Astrocyte of the spinal cord (primary cell): ENCODE measurements at regions not wholly inside any gene's neighbourhood (a gene's known extent, or its start where the extent isn't known, plus 50 kb on each side); places are given as distances from the start of the nearest gene placed in this dataset.

Experiments used
- DNase-seq: peaks from one replicate; pipeline ENCODE4 v3.0.0; 2011; ENCODE audit warnings: low read depth, low spot score
- H3K4me3 ChIP-seq: 2 replicates; pipeline ENCODE4 v1.5.1; 2011; ENCODE audit warnings: low read depth, mild to moderate bottlenecking, low read length, moderate library complexity
- CTCF ChIP-seq: IDR thresholded peaks from 2 replicates; pipeline ENCODE4 v1.5.1; 2012; ENCODE audit warnings: low read depth, mild to moderate bottlenecking, low read length, inconsistent platforms
- in situ Hi-C: cut with HindIII; loops from 2 replicates; pipeline ENCODE4 v1.10.0; 2017; ENCODE audit warnings: low sequenced_read_pairs

GRCh38 chr6:95128947-95129346, 448.4 kb upstream of the MANEA start:
- DNase-seq, result no peak
- in situ Hi-C loops, result no loop called here
- H3K4me3 ChIP-seq, result no peak overlapping the region
- TF ChIP-seq CTCF, result no peak

- peak; percentile 18 for DNase-seq
- in situ Hi-C loops, result no loop called here
- TF ChIP-seq CTCF, result peak; percentile 36
- no peak overlapping the region for H3K4me3 ChIP-seq
These were observed 443.8 kb upstream of the MANEA start for GRCh38 chr6:95133578-95133977.

- H3K4me3 ChIP-seq, result no peak overlapping the region
- in situ Hi-C loops, result no loop called here
- no peak for TF ChIP-seq CTCF
These were observed 442.2 kb upstream of the MANEA start for GRCh38 chr6:95135182-95135581.

GRCh38 chr6:95142101-95142500, 435.2 kb upstream of the MANEA start:
- in situ Hi-C loops, result no loop called here
- H3K4me3 ChIP-seq, result no peak overlapping the region
- no peak for TF ChIP-seq CTCF
- no peak for DNase-seq

More at GRCh38 chr6:95135182-95135581, 442.2 kb upstream of the MANEA start:
- no peak for DNase-seq

- TF ChIP-seq CTCF, result no peak
- no peak overlapping the region for H3K4me3 ChIP-seq
- DNase-seq, result no peak
- in situ Hi-C loops, result no loop called here
These were observed 434.5 kb upstream of the MANEA start for GRCh38 chr6:95142661-95143335.

GRCh38 chr6:95143408-95144180, 433.7 kb upstream of the MANEA start:
- in situ Hi-C loops, result no loop called here
- no peak for TF ChIP-seq CTCF
- H3K4me3 ChIP-seq, result no peak overlapping the region
- DNase-seq, result no peak
